ENCODE measurements at regions not wholly inside any gene's neighbourhood (a gene's known extent, or its start where the extent isn't known, plus 50 kb on each side); places are given as distances from the start of the nearest gene placed in this dataset.

DNA sequence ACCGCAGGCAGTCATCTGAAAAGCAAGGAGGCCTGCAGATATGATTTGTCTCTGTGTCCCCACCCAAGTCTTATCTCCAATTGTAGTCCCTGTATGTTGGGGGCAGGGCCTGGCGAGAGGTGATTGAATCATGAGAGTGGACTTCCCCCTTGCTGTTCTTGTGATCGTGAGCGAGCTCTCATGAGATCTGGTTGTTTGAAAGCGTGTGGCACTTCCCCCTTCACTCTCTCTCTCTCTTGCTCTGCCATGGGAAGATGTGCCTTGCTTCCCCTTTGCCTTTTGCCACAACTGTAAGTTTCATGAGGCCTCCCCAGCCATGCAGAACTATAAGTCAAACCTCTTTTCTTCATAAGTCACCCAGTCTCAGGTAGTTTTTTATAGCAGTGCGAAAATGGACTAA is 83.3 kb downstream of the TMCO5A start:
- DNase-seq = no peak

More for the DNA sequence above, 83.3 kb downstream of the TMCO5A start:
- no peaks in the 10 kb centered on the region for H3K79me1 ChIP-seq (ENCODE audit: low read depth in 1 of 2, low read length in 2 of 2)
- H3K9ac ChIP-seq (ENCODE audit: low read depth, low read length) = no peak overlapping the region
- H3K4me1 ChIP-seq (ENCODE audit: control insufficient read depth, insufficient read depth, low read length) = no peaks in the 10 kb centered on the region
- ATAC-seq (ENCODE audit: low read depth) = no peak
- H3K4me2 ChIP-seq (ENCODE audit: low read depth, low read length) = no peak overlapping the region
- H3K9me1 ChIP-seq (ENCODE audit: insufficient read depth, low read length) = no peaks in the 10 kb centered on the region
- H4K20me1 ChIP-seq (ENCODE audit: insufficient read depth, low read length) = no peaks in the 10 kb centered on the region
- H3K9me3 ChIP-seq (ENCODE audit: control insufficient read depth, insufficient read depth, low read length) = no peaks in the 10 kb centered on the region
- BruUV-seq (replicated peaks) = no TSS peak
- H2BK15ac ChIP-seq (ENCODE audit: low read depth, low read length) = no peak overlapping the region
- H2AFZ ChIP-seq (replicated peaks; ENCODE audit: low read length, poor library complexity) = no peak overlapping the region
- intact Hi-C loops (cut with micrococcal nuclease) = no loop called here
- no peak overlapping the region for H3K18ac ChIP-seq (ENCODE audit: low read depth, low read length)
- H2AK9ac ChIP-seq (replicated peaks; ENCODE audit: low read depth, low read length, poor library complexity) = no peak overlapping the region
- no peak overlapping the region for H4K91ac ChIP-seq (ENCODE audit: insufficient read depth, low read depth, low read length)
- no peak overlapping the region for H2BK120ac ChIP-seq (ENCODE audit: low read depth, low read length)
- no peak overlapping the region for H2BK5ac ChIP-seq (ENCODE audit: low read depth, low read length, poor library complexity, severe bottlenecking)
- H3K14ac ChIP-seq (replicated peaks; ENCODE audit: low read depth, low read length) = no peak overlapping the region
- 80% methylated on average over 1 of the region's 6 CpGs; no CpG with 5 or more reads in 1 of the 2 experiments for WGBS, 2 experiments (ENCODE audit: extremely low coverage in 2 of 2, insufficient read length in 1 of 2)
- H3K27me3 ChIP-seq (ENCODE audit: control insufficient read depth, insufficient read depth, low read length) = peaks cover 4% of the 10 kb centered on the region; the same call in 1 of the 2 replicates
- H2BK20ac ChIP-seq (ENCODE audit: low read depth, low read length) = no peak overlapping the region
- no peak overlapping the region for H3K23ac ChIP-seq (ENCODE audit: low read depth, low read length)
- dilution Hi-C loops (cut with HindIII; ENCODE audit: low sequenced_read_pairs, unreplicated experiment) = no loop called here
- in situ Hi-C loops (cut with MboI; ENCODE audit: low sequenced_read_pairs) = no loop called here
- no peak overlapping the region for H2AK5ac ChIP-seq (ENCODE audit: low read depth, low read length)
- ChIA-PET POLR2A (ENCODE audit: unreplicated experiment) (no interaction called here), CTCF (no interaction called here)
- no peak overlapping the region for H3K56ac ChIP-seq (ENCODE audit: extremely low read depth, insufficient read depth, low read length)
- H3K4me3 ChIP-seq (ENCODE audit: insufficient read depth, low read depth, low read length) = no peak overlapping the region
- H3K27ac ChIP-seq (ENCODE audit: insufficient read depth, low read length) = no peak overlapping the region
- H3K36me3 ChIP-seq (ENCODE audit: control insufficient read depth, insufficient read depth, low read length) = no peaks in the 10 kb centered on the region
- TF ChIP-seq SMC3 (IDR thresholded peaks at IDR 0.05; ENCODE audit: low read depth, low read length) = no peak
- TF ChIP-seq MAFK (IDR thresholded peaks at IDR 0.05; ENCODE audit: low read depth, low read length) = no peak
- no peak for TF ChIP-seq FOS (IDR thresholded peaks at IDR 0.05; ENCODE audit: low read depth, low read length)
- H3K4ac ChIP-seq (ENCODE audit: low read depth, low read length) = no peak overlapping the region
- no peak overlapping the region for H4K5ac ChIP-seq (ENCODE audit: low read depth, low read length)
- H4K8ac ChIP-seq (ENCODE audit: low read depth in 2 of 2, low read length in 2 of 2) = no peak overlapping the region

Data from IMR-90 (cell line).